ENCODE measurements at regions not wholly inside any gene's neighbourhood (a gene's known extent, or its start where the extent isn't known, plus 50 kb on each side); places are given as distances from the start of the nearest gene placed in this dataset.

- no peak for DNase-seq (ENCODE audit: low read depth in 1 of 2, low spot score in 1 of 2)
- H3K4me3 ChIP-seq (replicated peaks; ENCODE audit: insufficient read depth, low read length), result no peak overlapping the region
- H3K27me3 ChIP-seq (ENCODE audit: insufficient read depth, poor library complexity, severe bottlenecking), result peaks cover 2% of the 10 kb centered on the region
- TF ChIP-seq CTCF (IDR thresholded peaks at IDR 0.05; ENCODE audit: insufficient read depth, low read length), result no peak
- no peak for TF ChIP-seq POLR2AphosphoS5 (IDR thresholded peaks at IDR 0.05; ENCODE audit: low read depth)
- TF ChIP-seq SPI1 (IDR thresholded peaks at IDR 0.05; ENCODE audit: borderline replicate concordance, low read depth), result no peak
- no peak for TF ChIP-seq GABPA (IDR thresholded peaks at IDR 0.05; ENCODE audit: low read depth)
- TF ChIP-seq, protein P1, sequence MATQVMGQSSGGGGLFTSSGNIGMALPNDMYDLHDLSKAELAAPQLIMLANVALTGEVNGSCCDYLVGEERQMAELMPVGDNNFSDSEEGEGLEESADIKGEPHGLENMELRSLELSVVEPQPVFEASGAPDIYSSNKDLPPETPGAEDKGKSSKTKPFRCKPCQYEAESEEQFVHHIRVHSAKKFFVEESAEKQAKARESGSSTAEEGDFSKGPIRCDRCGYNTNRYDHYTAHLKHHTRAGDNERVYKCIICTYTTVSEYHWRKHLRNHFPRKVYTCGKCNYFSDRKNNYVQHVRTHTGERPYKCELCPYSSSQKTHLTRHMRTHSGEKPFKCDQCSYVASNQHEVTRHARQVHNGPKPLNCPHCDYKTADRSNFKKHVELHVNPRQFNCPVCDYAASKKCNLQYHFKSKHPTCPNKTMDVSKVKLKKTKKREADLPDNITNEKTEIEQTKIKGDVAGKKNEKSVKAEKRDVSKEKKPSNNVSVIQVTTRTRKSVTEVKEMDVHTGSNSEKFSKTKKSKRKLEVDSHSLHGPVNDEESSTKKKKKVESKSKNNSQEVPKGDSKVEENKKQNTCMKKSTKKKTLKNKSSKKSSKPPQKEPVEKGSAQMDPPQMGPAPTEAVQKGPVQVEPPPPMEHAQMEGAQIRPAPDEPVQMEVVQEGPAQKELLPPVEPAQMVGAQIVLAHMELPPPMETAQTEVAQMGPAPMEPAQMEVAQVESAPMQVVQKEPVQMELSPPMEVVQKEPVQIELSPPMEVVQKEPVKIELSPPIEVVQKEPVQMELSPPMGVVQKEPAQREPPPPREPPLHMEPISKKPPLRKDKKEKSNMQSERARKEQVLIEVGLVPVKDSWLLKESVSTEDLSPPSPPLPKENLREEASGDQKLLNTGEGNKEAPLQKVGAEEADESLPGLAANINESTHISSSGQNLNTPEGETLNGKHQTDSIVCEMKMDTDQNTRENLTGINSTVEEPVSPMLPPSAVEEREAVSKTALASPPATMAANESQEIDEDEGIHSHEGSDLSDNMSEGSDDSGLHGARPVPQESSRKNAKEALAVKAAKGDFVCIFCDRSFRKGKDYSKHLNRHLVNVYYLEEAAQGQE (IDR thresholded peaks at IDR 0.05; ENCODE audit: insufficient replicate concordance, low read depth), result no peak
- no peak overlapping the region for H3K27ac ChIP-seq (replicated peaks)
Measured at GRCh38 chr3:67848299-67848698, 193.9 kb upstream of the SUCLG2 start.

DNA sequence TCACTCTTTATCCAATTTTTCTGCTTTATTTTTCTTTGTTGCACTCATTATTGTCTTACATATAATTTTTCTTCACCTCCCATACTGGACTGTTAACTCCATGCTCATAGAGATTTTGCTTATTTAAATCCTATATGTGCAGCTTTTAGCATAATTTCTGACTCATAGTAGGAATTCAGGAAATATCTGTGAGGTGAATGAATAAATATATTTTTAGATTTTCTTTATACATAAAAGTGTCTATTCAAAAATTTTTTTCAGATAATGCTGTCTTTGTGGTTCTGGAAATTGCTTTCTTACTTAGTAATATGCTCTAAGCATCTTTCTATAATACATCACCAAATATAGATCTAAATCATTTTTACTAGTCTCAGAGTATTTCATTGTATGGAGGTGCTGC lies 191.8 kb upstream of the SUCLG2 start:
- DNase-seq (ENCODE audit: low read depth in 1 of 2, low spot score in 1 of 2), result no peak
- H3K4me3 ChIP-seq (replicated peaks; ENCODE audit: insufficient read depth, low read length), result no peak overlapping the region
- H3K27ac ChIP-seq (replicated peaks), result no peak overlapping the region
- no peak for TF ChIP-seq GABPA (IDR thresholded peaks at IDR 0.05; ENCODE audit: low read depth)
- TF ChIP-seq, protein P1 (IDR thresholded peaks at IDR 0.05; ENCODE audit: insufficient replicate concordance, low read depth), result no peak
- TF ChIP-seq POLR2AphosphoS5 (IDR thresholded peaks at IDR 0.05; ENCODE audit: low read depth), result no peak
- no peak for TF ChIP-seq SPI1 (IDR thresholded peaks at IDR 0.05; ENCODE audit: borderline replicate concordance, low read depth)
- no peak for TF ChIP-seq CTCF (IDR thresholded peaks at IDR 0.05; ENCODE audit: insufficient read depth, low read length)
- peaks cover 2% of the 10 kb centered on the region for H3K27me3 ChIP-seq (ENCODE audit: insufficient read depth, poor library complexity, severe bottlenecking)

GRCh38 chr3:67832817-67833216 lies 178.4 kb upstream of the SUCLG2 start:
- TF ChIP-seq POLR2AphosphoS5 (IDR thresholded peaks at IDR 0.05; ENCODE audit: low read depth) (no peak), SPI1 (IDR thresholded peaks at IDR 0.05; ENCODE audit: borderline replicate concordance, low read depth) (no peak), GABPA (IDR thresholded peaks at IDR 0.05; ENCODE audit: low read depth) (no peak), CTCF (IDR thresholded peaks at IDR 0.05; ENCODE audit: insufficient read depth, low read length) (no peak)
- TF ChIP-seq, protein P1 (IDR thresholded peaks at IDR 0.05; ENCODE audit: insufficient replicate concordance, low read depth), result no peak
- Histone ChIP-seq H3K27me3 (ENCODE audit: insufficient read depth, poor library complexity, severe bottlenecking) (no peaks in the 10 kb centered on the region), H3K27ac (replicated peaks) (no peak overlapping the region), H3K4me3 (replicated peaks; ENCODE audit: insufficient read depth, low read length) (no peak overlapping the region)
- no peak for DNase-seq (ENCODE audit: low read depth in 1 of 2, low spot score in 1 of 2)
